NCI-H748 (cell line): ENCODE measurements at regions not wholly inside any gene's neighbourhood (a gene's known extent, or its start where the extent isn't known, plus 50 kb on each side); places are given as distances from the start of the nearest gene placed in this dataset.

Source experiments
- DNase-seq: peaks from one replicate; lab custom pipeline; 2025; ENCODE audit not compliant: unreplicated experiment; lab: John Stamatoyannopoulos, UW

DNA sequence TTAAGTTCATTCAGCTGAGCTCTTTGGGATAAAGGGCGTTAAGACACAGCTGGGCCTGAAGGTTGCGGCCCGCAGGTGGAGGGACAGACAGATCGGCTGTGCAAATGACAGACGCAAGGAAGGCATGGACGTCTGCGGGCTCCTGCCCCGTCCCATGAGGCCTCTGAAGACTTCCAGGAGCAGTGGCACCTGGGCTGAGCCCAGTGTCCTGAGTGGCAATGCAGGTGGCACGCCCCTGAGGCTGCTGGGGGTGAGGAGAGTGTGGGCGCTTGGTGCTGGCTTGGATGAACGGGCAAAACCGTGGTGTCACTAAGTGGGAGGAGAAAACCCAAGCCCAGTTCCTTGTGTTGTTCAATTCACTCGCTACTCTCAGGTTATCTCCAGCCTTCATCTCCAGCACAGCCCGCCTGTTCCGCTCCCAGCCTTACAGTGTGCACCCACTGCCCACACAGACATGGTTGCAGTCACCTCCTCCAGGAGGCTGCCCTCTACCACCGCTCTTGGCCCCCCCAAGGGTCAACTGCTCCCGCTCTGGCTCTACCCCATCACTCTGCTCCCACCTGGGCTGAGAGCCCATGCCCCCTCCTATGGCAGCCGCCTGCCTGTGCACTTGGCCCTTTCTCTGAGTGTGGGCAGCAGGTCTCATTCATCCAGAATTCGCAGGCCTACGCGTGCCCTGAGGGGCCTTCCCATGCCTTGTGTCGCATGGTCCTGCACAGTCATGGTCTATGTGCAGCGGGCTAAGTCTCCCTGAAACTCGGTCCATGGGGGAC lies 50.3 kb downstream of the PTGR3 start:
- DNase-seq = no peak

DNA sequence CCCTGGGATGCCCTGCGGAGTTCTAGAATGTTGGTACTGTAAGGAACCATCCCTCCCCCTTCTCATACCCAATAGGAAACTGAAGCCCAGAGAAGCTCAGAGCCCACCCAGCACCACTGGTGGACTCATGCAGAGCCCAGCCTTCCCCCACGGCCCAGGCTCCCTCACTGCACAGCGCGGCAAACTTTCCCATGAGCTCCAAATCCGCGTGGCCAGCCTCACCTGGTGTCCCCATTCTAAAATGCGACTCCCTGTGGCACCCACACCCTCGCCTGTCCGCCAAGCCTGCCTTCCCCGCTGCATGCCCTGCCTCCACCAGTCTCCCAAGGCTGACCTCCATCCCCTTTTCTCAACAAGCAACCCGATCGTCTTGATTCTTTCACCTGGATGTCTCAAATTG lies 51.1 kb downstream of the PTGR3 start:
- DNase-seq = no peak

DNA sequence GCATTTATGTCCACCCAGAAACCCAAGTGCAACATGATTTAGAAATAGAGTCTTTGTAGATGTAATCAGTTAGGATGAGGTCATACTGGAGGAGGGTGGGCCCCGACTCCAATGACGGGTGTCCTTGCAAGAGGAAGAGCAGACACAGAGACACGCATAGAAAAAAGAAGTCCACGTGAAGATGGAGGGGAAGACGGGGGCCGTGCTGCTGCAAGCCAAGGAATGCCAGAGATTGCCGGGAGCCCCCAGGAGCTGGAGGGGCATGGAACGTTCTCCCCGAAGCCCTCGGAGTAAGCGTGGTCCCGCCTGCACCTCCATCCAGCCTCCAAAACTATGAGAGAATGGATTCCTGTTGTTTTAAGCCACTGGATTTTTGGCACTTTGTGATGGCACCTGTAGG lies 51.6 kb downstream of the PTGR3 start:
- DNase-seq = no peak

DNA sequence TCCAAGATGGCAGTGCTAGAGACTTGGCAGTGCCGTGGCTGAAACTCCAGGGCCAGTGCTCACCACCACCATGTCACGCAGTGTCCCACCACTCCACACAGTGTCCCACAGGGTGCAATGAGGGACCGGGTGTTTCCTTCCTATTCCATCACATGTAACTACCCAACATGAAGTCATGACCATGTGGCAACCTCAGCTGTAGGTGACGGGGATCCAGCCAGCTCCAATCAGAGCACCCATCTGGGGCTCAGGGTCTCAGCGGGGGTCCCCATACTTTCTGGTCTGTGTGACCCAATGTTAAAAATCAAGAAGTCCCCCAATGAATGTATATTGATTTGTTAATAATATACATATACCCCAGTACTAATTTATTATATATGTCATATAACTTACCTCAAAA lies 52.1 kb downstream of the PTGR3 start:
- DNase-seq = no peak

DNA sequence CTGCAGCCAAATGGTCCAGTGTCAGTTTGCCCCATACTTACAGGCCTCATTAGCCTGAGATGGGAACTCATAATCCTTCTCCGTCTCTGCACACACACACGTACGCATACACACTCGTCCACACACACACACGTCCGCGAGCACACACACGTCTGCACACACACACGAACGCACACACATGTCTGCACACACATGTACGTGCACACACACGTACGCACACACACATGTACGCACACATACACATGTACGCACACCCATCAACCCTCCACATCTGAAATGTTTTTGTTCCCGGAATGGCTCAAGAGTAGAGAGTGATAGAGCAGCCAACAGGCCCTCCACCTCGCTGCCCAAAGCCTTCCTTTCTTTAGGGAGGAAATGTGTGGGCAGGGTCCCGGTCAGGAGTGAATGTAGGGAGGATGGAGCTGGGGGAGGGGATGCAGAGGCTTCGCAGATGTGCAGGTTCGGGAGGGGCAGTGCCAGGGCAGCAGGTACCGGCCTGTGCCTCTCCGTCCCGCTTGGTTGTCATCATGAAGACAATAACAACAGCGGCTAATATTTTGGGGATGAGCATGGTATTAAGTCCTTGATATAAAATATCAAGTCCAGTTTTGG lies 52.7 kb downstream of the PTGR3 start:
- DNase-seq = no peak

DNA sequence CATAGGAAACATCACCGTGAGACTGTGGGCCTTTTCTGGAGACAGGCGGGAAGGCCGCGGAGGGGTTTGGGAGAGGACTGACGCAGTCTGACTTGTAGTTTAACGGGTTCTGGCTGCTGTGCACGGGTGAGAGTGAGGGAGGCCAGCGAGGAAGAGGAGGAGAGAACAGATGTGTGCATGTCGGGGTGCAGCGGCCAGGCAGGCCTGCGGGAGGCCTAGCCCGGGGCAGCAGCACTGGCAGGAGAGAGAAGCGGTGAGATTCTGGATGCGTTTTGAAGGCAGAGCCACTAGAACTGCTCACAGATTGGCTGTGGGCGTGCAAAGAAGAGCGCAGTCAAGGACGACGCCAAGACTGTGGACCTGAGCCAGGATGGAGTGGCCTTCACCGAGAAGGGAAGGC lies 53.9 kb downstream of the PTGR3 start:
- no peak for DNase-seq

DNA sequence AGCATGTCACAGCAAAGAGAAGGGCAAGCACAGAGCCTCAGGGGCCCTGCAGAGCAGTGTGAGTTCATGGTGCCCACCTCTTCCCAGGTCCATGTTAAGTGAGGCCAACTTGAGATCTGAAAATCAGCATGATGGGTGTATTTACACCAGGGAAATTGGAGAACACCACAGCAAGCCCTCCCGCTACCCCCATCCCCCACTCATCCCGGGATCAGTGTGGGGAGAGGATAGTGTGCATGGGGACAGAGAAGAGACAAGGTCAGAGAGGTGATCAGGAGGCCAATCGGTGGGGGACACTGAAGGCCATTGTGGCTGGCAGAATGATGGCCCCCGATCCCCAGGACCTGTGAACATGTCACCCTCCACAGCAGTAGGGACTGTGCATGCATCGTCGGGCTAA lies 54.7 kb downstream of the PTGR3 start:
- no peak for DNase-seq

DNA sequence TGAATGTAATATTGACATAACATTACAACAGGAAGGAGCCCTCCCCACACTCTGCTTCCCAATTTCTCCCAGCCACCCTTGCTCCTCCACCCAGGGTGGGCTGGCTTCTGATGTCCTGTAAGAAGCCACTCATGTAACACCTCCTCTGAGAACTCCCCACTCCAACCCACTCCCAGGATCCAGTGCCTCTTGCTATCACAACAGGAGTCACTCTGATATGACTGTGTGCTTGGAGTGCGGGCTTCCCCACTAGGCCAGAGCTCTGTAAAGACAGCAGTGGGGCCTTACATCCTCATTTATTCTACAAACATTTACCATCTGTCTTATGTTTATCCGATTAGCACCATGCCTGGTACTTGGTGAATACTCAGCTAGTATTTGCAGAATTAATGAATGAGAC lies 65.1 kb downstream of the PTGR3 start:
- DNase-seq = no peak

DNA sequence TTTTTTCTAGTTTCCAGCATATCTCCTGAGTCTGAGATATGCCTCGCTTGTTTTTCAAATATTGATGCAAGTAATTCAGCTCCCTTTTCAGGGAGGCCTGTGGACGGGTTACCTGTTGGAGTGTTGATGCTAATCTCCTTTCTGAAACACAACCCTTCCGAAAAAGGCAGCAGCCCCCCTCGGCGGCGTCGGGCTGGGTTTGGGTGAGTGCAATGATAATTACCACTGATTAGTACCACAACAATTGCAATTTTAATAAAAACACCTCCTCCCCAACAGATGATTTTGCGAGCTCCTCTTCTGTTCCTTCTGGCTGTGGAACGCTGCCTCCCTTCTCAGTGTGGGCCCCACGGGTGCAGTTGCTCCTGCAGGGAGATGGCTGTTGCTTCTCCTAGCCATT lies 66.3 kb downstream of the PTGR3 start:
- no peak for DNase-seq

DNA sequence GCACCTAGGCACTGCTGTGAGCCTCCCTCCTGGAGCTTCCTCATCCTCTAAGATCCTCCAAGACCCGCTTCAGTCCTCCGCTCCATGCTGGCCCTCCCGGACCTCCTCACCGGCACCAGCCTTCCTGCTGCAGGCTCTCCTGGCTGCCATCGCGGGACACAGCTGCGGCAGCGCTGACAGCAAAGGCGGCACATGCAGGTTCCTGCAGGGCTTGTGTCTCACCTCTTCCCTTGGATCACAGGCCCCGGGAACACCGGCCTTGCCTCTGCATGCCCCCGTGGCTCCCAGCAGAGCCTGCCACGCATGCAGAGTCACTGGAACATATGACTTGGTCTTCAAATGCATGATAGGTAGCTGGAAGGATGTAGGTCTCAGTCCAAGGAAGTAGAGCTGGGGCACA lies 67.2 kb downstream of the PTGR3 start:
- no peak for DNase-seq

DNA sequence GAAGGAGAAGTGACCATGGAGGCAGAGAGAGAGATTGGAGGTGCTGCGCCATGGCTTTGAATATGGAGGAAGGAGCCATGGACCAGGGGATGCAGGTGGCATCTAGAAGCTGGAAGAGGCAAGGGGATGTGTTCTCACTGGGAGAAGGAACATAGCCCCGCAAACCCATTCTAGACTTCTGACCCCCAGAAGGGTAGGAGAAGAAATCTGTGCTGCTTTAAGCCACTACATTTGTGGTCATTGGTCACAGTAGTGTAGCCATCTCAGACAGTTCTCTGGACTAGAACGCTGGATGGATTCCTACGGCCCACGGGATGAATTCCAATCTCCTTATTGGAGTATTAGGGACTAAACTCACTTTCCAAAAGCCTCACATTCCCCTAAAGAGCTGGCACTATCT lies 67.8 kb downstream of the PTGR3 start:
- DNase-seq = no peak

DNA sequence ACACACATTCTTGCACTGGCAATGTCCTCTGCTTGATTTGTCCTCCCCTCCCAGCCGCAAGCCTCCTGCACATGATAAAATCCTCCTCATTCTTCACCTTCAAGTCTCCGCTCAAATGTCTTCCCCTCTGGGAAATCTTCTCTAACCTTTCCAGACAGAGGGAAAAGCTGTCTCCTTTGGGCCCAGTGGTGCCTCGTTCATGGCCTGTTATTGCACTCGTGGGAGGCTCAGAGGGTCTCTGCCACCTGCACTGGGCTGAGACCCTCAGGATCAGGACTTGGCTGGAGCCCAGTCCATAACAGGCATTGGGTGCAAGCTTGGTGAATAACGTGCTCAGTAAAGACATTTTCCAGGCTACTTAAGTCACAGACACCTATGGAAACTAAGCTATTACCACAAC lies 68.6 kb downstream of the PTGR3 start:
- DNase-seq = no peak

DNA sequence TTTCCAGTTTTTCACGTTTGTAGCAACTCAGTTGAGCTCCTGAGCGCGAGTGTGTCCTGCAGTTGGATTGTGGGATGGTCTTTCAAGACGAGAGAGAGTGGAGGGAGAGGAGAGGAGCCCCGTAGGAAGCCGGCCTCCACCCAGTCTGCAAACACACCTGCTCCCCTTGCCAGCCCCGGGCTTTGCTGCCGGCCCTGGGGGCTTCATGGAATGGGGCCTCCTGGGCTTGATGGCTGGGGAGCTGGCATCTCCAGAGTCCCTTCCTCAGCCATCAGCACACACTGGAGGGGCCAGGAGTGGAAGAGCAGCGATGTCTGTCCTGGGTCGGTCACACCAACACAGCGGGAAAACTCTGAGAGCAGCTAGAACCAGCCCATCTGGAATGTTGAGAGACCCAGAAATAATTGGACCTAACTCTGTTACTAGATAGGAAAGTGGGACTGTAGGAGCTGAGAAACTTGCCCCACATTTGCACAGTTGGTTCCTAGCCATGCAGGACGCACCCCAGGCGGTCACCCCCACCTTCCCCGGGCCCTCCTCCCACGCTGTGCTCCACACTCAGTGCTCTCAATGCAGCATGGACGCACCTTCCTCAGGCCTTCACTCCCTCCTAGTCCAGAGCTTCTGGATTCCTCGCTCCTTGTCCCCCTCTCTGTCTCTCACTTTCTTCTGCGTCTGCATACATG lies 69.6 kb downstream of the PTGR3 start:
- DNase-seq = peak; percentile 81

DNA sequence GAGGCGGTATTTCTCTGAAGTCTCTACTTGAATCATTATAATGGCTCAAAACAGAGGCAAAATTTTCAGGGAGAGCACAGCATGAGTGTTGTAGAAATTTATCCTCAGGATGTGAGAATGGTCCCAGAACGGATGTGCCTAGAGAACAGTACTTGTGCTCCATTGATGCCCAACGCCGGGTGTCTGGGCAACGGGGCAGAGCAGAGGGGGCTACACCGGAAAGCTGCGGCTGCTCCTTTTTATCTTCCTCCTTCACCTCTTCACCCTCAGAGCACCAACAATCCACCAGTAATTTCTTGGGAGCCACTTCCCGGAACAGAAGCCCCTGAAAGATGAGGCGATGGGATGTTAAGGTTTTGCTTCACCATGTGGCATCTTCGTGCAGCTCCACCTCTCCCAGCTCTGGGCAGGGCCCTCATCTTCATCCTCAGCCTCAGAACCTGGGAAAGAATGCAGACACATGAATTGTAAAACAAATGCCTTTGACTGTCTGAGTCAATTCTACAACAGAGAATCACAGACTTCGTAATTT lies 71.5 kb downstream of the PTGR3 start:
- no peak for DNase-seq

DNA sequence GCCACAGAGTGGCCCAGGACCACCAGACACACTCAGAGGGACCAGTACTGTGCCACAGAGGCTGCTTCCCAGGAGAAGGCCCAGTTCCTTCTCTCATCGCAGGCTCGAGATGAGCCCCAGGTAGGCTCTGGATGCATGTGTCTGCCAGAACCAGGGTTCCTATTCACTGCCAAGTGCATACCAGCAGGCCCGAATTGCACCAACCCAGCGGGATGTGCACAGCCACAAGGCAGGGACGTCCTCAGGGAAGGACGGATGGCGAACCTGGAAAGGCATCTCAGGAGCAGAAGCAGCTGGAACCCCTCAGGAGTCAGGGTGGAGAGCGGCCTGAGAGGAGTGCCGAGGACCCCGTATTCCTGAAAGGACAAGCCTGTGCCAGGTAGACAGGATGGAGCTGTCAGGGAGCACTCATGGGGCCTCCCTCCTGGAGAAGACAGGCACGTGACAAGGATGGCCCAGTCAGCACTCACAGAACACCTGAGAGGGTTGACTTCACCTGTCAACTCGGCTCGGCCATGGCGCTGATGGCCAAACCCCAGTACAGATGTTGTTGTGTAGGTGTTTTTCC lies 73.7 kb downstream of the PTGR3 start:
- no peak for DNase-seq

DNA sequence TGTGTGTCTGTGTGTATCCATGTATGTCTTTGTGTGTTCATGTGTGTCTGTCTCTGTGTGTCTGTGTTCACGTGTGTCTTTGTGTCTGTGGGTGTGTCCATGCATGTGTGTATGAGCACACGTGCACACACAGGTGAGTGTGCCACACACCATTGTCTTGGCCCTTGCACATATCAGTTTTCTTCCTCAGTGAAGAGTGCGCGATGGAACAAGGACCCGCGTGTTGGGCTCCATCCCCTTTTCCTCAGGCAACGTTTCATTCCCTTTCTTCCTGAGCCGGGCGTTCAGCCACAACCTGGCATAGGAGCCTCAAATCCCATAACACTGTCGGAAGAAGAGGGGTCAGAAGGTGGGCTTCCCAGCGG lies 74.3 kb downstream of the PTGR3 start:
- no peak for DNase-seq

DNA sequence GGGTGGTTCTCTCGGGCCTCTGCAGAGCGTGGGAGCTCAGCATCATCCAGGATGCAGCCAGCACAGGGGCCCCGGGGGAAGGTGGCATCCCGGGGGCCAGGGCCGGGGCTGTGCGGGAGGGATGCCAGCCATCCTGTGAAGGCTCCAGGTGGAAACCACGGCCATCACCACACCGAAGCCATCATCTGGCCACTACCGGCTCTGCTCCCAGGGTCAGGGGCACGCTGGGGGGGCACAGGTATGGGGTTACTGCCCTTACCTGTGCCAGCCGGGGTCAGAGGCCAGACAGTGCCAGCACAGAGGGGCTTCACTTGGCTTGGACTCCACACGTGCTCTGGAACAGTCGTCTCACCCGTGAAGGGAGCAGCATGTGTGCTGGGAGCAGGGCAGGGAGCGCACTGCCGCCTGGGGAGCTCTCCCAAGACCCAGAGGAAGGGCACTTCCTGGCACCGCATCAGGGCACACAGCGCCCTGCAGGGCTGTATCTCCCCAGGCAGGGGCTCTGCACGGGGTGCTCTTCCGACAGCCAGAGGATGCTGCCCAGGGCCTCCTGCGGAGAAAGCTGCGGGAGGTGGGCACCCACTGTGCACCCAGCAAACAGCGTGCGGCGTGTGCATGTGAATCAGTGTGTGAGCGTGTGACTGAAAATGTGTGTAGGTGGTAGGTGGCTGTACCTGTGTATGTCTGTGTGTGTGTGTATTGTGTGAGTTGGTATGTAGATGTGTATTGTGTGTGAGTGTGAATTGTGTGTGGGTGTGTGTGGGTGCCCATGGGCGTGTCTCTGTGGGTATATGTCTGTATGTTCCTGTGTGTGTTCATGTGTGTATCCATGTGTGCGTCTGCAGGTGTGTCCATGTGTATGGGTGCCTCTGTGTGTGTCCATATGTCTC lies 75.0 kb downstream of the PTGR3 start:
- no peak for DNase-seq

DNA sequence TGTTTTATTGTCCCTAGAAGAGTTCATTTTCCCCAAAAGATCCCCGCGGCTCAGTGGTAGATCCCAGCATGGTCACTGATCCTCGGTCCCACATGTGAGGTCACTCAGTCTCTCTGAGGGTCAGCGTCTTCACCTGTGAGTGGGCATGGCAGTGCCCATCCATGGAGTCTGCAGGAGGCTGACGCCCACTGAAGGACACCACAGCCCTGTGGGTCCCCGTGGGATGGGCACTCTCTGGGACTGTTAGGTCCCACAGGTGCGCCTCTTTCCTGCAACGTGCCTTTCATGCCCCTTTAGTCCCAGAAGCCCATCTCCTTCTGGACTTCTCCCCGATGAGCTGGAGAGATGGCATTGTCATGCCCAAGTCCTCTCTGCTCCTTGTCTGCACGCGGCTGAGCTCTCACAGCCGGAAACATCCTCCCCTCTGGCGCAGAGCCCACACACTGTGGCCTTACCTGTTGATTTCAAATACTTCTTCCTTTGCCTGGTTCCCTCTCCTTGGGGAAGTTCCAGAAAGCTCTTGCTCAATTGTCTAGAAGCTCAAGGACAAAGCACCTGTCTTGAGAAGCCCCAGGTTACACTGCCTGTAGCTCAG lies 75.9 kb downstream of the PTGR3 start:
- DNase-seq = no peak

DNA sequence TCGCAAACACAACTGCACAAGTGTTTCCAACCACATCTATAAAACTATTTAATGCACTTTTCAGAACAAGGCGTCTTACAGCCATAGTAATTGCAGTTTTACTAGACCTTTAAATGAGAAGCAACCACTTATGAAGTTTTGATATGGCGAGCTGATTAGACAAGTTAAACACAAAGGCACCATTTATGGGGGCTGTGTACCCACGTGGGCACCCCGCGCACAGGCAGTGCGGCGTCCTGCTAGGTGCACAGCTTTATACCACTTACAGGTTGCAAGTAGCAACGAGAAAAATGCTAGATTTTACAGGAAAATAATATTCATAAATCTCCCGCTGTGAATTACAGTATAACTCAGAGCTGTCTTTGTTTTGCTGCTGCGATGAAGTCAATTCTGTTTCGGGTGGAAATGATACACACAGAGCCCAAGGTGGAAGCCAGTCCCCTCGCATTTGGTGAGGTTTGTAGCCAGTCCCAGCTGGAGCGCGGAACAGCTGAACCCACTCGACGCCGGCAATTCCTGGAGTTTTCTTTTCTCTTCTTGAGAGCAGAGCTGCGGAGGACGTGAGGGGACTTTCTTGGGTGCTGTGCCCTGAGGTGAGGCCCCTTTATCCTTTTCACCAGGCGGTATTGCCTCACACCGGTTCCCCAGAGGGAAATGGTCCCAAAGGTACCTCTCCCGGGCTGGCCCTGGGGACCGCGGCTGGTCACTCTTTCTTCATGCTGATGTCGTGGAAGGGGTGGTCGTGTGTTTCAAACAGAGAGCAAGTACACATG lies 76.7 kb downstream of the PTGR3 start:
- DNase-seq = no peak
